ENCODE measurements at regions not wholly inside any gene's neighbourhood (a gene's known extent, or its start where the extent isn't known, plus 50 kb on each side); places are given as distances from the start of the nearest gene placed in this dataset.
"Not testable (repeated sequence)": the region's sequence is repeated elsewhere in the genome, so short reads cannot be mapped to it uniquely, and the experiment has no call there.

- TF ChIP-seq ZNF747 (CRISPR knock-in tag; IDR thresholded peaks at IDR 0.05; ENCODE audit: borderline replicate concordance): no peak
- TF ChIP-seq ZFP36 (IDR thresholded peaks at IDR 0.05; ENCODE audit: borderline replicate concordance, low read depth, low read length, partially characterized antibody): no peak
- TF ChIP-seq NFYB (CRISPR knock-in tag; IDR thresholded peaks at IDR 0.05): no peak
- no peak for TF ChIP-seq IRF1 (CRISPR knock-in tag; IDR thresholded peaks at IDR 0.05; ENCODE audit: low read depth)
- no peak for TF ChIP-seq ZNF34 (CRISPR knock-in tag; IDR thresholded peaks at IDR 0.05; ENCODE audit: borderline replicate concordance)
- no peak for TF ChIP-seq GPBP1L1 (CRISPR knock-in tag; IDR thresholded peaks at IDR 0.05)
- no peak for TF ChIP-seq ISL2 (CRISPR knock-in tag; IDR thresholded peaks at IDR 0.05)
- no peak for TF ChIP-seq ZSCAN30 (CRISPR knock-in tag; IDR thresholded peaks at IDR 0.05)
- TF ChIP-seq ZNF777 (CRISPR knock-in tag; IDR thresholded peaks at IDR 0.05): no peak
- CTCF ChIA-PET (ENCODE audit: low intra/inter-chr PET ratio, low total read pairs): no interaction called here
- no peaks in the 10 kb centered on the region for H3K9me3 ChIP-seq (ENCODE audit: low read length)
- H2AFZ ChIP-seq (ENCODE audit: low read length): no peak overlapping the region
- DNase-seq (ENCODE audit: low spot score) (no peak), FAIRE-seq (no peak), ATAC-seq (no peak)
- BruUV-seq (replicated peaks): no TSS peak
- in situ Hi-C loops (cut with HindIII; ENCODE audit: extremely low pct_ligation_motif_present, low pct_unique_long_range_greater_than_20kb): no loop called here
- no peak overlapping the region for H3K4me2 ChIP-seq (ENCODE audit: low read depth, low read length)
- H3K9ac ChIP-seq (ENCODE audit: insufficient read depth, low read depth, low read length): no peak overlapping the region
- H3K27me3 ChIP-seq (ENCODE audit: control insufficient read depth in 1 of 2, insufficient read depth in 2 of 2, low read length in 2 of 2): no peaks in the 10 kb centered on the region
- H3K4me3 ChIP-seq (replicated peaks in 1 of 3; ENCODE audit: insufficient read depth in 1 of 3, low read depth in 2 of 3, low read length in 3 of 3): no peak overlapping the region
- 0% methylated on average over 1 of the region's 1 CpG for WGBS (ENCODE audit: low lambda C conversion rate)
- H3K27ac ChIP-seq (ENCODE audit: extremely low read length, insufficient read depth, low read length): no peak overlapping the region
- no peaks in the 10 kb centered on the region for H4K20me1 ChIP-seq (ENCODE audit: insufficient read depth, low read length)
- POLR2A ChIA-PET: no interaction called here
- no peaks in the 10 kb centered on the region for H3K4me1 ChIP-seq (ENCODE audit: insufficient read depth, low read length)
- no peaks in the 10 kb centered on the region for H3K79me2 ChIP-seq (ENCODE audit: insufficient read depth, low read length)
- intact Hi-C loops (cut with micrococcal nuclease; ENCODE audit: unreplicated experiment): no loop called here
- no peaks in the 10 kb centered on the region for H3K36me3 ChIP-seq (replicated peaks in 1 of 2; ENCODE audit: control insufficient read depth in 1 of 2, insufficient read depth in 2 of 2, low read length in 2 of 2)
Measured at GRCh38 chr2:225806105-225806504, 406.6 kb downstream of the NYAP2 start.

- H3K79me2 ChIP-seq (ENCODE audit: insufficient read depth, low read length); H3K9ac ChIP-seq (ENCODE audit: insufficient read depth, low read depth, low read length); H3K9me3 ChIP-seq (ENCODE audit: low read length); DNase-seq (ENCODE audit: low spot score); CTCF ChIA-PET (ENCODE audit: low intra/inter-chr PET ratio, low total read pairs); H3K27me3 ChIP-seq (ENCODE audit: control insufficient read depth in 1 of 2, insufficient read depth in 2 of 2, low read length in 2 of 2); H3K36me3 ChIP-seq (replicated peaks in 1 of 2; ENCODE audit: control insufficient read depth in 1 of 2, insufficient read depth in 2 of 2, low read length in 2 of 2); in situ Hi-C loops (cut with HindIII; ENCODE audit: extremely low pct_ligation_motif_present, low pct_unique_long_range_greater_than_20kb); H3K27ac ChIP-seq (ENCODE audit: extremely low read length, insufficient read depth, low read length); H4K20me1 ChIP-seq (ENCODE audit: insufficient read depth, low read length); POLR2A ChIA-PET; FAIRE-seq; H3K4me3 ChIP-seq (replicated peaks in 1 of 3; ENCODE audit: insufficient read depth in 1 of 3, low read depth in 2 of 3, low read length in 3 of 3); intact Hi-C loops (cut with micrococcal nuclease; ENCODE audit: unreplicated experiment); H2AFZ ChIP-seq (ENCODE audit: low read length); BruUV-seq (replicated peaks); ATAC-seq; H3K4me2 ChIP-seq (ENCODE audit: low read depth, low read length); H3K4me1 ChIP-seq (ENCODE audit: insufficient read depth, low read length): not testable (repeated sequence)
- WGBS (ENCODE audit: low lambda C conversion rate): 0% methylated on average over 1 of the region's 1 CpG
Measured at GRCh38 chr2:225802076-225802475, 402.6 kb downstream of the NYAP2 start.
